ENCODE measurements at regions not wholly inside any gene's neighbourhood (a gene's known extent, or its start where the extent isn't known, plus 50 kb on each side); places are given as distances from the start of the nearest gene placed in this dataset.

DNA sequence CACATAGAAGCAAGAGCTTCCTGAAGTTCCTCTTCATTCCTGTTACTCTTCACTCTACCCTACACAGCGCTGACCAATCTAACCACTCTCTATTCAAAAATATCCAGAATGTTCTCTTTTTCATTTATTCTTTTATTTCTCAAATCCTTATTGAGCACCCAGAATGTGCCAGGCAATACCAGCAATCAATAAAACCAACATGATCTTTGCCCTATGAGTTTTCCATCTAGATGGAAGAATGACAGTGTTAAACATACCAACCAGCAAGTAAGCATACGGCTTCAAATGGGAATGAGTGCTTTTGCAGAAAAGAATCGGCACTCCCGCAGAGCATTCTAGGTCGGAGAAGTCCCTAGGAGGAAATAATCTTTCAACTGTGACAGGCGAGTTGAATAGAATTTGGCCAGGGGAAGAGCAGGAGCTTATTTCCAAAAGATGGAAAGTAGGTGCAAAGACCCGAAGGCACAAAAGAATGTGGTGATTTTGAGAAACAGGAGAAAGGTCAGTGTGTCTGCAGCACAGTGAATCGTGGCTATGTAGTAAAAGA lies 217.8 kb upstream of the MEIS1 start:
- Histone ChIP-seq H3K36me3 (no peaks in the 10 kb centered on the region), H3K27ac (no peak overlapping the region), H3K9me3 (no peaks in the 10 kb centered on the region), H3K4me1 (no peaks in the 10 kb centered on the region), H3K4me3 (no peak overlapping the region), H3K27me3 (no peaks in the 10 kb centered on the region)
- WGBS, 2 donors (ENCODE audit: low coverage in 1 of 2): 61 to 65% methylated on average over 6 to 8 of the region's 8 CpGs
- TF ChIP-seq EP300 (IDR thresholded peaks at IDR 0.05) (no peak), POLR2A (IDR thresholded peaks at IDR 0.05) (no peak), POLR2AphosphoS5 (IDR thresholded peaks at IDR 0.05) (no peak)
- TF ChIP-seq, protein P1, sequence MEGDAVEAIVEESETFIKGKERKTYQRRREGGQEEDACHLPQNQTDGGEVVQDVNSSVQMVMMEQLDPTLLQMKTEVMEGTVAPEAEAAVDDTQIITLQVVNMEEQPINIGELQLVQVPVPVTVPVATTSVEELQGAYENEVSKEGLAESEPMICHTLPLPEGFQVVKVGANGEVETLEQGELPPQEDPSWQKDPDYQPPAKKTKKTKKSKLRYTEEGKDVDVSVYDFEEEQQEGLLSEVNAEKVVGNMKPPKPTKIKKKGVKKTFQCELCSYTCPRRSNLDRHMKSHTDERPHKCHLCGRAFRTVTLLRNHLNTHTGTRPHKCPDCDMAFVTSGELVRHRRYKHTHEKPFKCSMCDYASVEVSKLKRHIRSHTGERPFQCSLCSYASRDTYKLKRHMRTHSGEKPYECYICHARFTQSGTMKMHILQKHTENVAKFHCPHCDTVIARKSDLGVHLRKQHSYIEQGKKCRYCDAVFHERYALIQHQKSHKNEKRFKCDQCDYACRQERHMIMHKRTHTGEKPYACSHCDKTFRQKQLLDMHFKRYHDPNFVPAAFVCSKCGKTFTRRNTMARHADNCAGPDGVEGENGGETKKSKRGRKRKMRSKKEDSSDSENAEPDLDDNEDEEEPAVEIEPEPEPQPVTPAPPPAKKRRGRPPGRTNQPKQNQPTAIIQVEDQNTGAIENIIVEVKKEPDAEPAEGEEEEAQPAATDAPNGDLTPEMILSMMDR (IDR thresholded peaks at IDR 0.05): no peak
- no peak for ATAC-seq

DNA sequence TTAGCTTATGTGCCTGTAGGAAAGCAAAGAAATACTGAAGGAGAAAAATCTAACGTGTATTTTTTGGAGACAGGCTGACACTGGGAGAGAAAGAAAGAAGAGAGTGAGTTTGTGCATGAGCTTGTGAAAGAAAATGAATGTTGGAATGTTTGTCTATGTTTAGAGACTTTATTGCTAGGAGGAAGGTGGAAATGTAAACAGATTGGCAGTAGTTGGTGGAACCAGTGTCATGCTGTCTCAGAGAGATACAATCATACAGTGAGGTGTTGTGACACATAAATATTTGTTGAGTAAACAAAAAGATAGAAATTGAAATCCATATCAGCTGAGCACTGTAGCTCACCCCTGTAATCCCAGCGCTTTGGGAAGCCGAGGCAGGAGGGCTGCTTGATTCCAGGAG lies 222.2 kb upstream of the MEIS1 start:
- no peaks in the 10 kb centered on the region for H3K4me1 ChIP-seq
- ATAC-seq: no peak
- H3K36me3 ChIP-seq: no peaks in the 10 kb centered on the region
- H3K27me3 ChIP-seq: no peaks in the 10 kb centered on the region
- no peak for TF ChIP-seq EP300 (IDR thresholded peaks at IDR 0.05)
- TF ChIP-seq POLR2AphosphoS5 (IDR thresholded peaks at IDR 0.05): no peak
- no peak for TF ChIP-seq POLR2A (IDR thresholded peaks at IDR 0.05)
- TF ChIP-seq, protein P1 (IDR thresholded peaks at IDR 0.05): no peak
- no peaks in the 10 kb centered on the region for H3K9me3 ChIP-seq
- 40 to 65% methylated on average over 1 to 3 of the region's 3 CpGs for WGBS, 2 donors (ENCODE audit: low coverage in 1 of 2)
- H3K27ac ChIP-seq: no peak overlapping the region
- no peak overlapping the region for H3K4me3 ChIP-seq

DNA sequence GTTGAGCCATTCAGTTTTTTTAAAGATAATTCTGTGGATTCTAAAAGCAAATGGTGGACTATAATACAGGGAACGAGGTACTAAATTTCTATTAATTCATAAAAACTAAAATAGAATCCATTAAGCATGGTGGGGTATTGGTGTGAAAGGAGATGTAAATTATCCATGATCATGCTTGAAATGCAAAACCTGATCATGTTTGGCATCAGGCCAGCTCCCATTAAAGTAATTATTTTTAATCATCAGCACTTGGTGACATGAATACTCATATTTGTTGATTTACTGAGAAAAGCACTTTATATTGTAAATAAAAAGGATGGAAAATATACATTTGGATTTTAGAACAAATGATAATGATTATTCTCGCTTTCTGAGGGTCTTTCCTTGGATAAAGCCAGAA lies 232.3 kb upstream of the MEIS1 start:
- Histone ChIP-seq H3K36me3 (no peaks in the 10 kb centered on the region), H3K9me3 (peaks cover 0 to 6% (median 0%) of the 10 kb centered on the region in 3 donors), H3K4me3 (no peak overlapping the region), H3K27me3 (no peaks in the 10 kb centered on the region), H3K4me1 (no peaks in the 10 kb centered on the region), H3K27ac (no peak overlapping the region)
- no peak for ATAC-seq
- 97 to 100% methylated on average over 2 of the region's 2 CpGs for WGBS, 2 donors (ENCODE audit: low coverage in 1 of 2)
- TF ChIP-seq POLR2AphosphoS5 (IDR thresholded peaks at IDR 0.05): no peak
- TF ChIP-seq POLR2A (IDR thresholded peaks at IDR 0.05): no peak
- TF ChIP-seq, protein P1 (IDR thresholded peaks at IDR 0.05): no peak
- TF ChIP-seq EP300 (IDR thresholded peaks at IDR 0.05): no peak

DNA sequence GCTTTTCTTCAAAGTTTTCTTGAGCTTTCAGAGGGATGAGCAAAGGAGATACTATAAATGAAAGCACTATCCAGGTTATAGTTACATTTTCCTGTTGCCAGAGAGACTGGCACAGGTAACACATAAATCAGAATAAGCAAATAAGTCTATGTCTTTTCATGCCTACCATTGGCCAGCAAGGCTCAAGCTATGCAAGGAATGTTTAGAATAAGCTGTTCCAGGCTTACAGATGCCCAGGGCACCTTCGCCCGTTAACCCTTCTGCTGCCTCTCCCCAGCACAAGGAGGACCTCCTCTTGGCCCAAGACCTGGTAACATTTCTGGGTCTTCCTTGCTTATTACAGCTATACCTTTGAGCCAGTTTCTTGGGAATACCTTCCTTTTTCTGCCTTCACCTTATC lies 233.7 kb upstream of the MEIS1 start:
- Histone ChIP-seq H3K27me3 (no peaks in the 10 kb centered on the region), H3K27ac (no peak overlapping the region), H3K4me3 (no peak overlapping the region), H3K4me1 (no peaks in the 10 kb centered on the region), H3K36me3 (no peaks in the 10 kb centered on the region), H3K9me3 (peaks cover 0 to 6% (median 0%) of the 10 kb centered on the region in 3 donors)
- WGBS, 2 donors (ENCODE audit: low coverage in 1 of 2): 67 to 69% methylated on average over 2 of the region's 2 CpGs
- ATAC-seq: no peak
- TF ChIP-seq, protein P1 (IDR thresholded peaks at IDR 0.05): no peak
- TF ChIP-seq EP300 (IDR thresholded peaks at IDR 0.05) (no peak), POLR2AphosphoS5 (IDR thresholded peaks at IDR 0.05) (no peak), POLR2A (IDR thresholded peaks at IDR 0.05) (no peak)

DNA sequence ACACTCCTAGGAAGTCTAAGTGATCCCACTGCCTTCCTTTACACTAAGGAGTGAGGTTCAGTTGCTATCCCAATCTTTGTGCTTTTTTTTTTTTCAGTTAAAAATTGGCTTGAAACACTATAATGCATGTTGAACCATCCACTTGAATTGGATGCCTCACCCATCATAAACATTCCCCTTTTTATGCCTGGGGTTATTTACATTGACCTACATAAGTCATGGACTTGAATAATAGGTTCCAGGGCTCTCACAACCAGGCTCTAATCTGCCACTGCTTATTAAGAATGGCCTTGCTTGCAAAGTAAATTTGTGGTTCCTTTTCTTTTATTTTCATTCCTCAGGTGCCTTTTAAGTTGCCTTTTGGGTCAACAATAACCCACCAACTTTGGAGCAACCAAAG lies 236.1 kb upstream of the MEIS1 start:
- TF ChIP-seq, protein P1 (IDR thresholded peaks at IDR 0.05): no peak
- TF ChIP-seq POLR2AphosphoS5 (IDR thresholded peaks at IDR 0.05) (no peak), POLR2A (IDR thresholded peaks at IDR 0.05) (no peak), EP300 (IDR thresholded peaks at IDR 0.05) (no peak)
- no peak overlapping the region for H3K27ac ChIP-seq
- H3K9me3 ChIP-seq: peaks cover 0 to 6% (median 0%) of the 10 kb centered on the region in 3 donors
- no peaks in the 10 kb centered on the region for H3K4me1 ChIP-seq
- ATAC-seq: no peak
- H3K4me3 ChIP-seq: no peak overlapping the region
- no peaks in the 10 kb centered on the region for H3K27me3 ChIP-seq
- no peaks in the 10 kb centered on the region for H3K36me3 ChIP-seq

Data from gastroesophageal sphincter (tissue), 4 donors.